Stimulated activated CD4-positive, alpha-beta T cell treated with anti-CD3 and anti-CD28 coated beads, Interleukin-1b, Interleukin-23, amount 100 ng/mL, for 4 hours (primary cell): ENCODE measurements at regions not wholly inside any gene's neighbourhood (a gene's known extent, or its start where the extent isn't known, plus 50 kb on each side); places are given as distances from the start of the nearest gene placed in this dataset.
"Not testable (repeated sequence)": the region's sequence is repeated elsewhere in the genome, so short reads cannot be mapped to it uniquely, and the experiment has no call there.

Source experiments
- DNase-seq, 2 donors: peaks; one replicate each; pipeline ENCODE4 v3.0.0-alpha.2; 2020; ENCODE audit warnings: low read depth in 2 of 2

DNA sequence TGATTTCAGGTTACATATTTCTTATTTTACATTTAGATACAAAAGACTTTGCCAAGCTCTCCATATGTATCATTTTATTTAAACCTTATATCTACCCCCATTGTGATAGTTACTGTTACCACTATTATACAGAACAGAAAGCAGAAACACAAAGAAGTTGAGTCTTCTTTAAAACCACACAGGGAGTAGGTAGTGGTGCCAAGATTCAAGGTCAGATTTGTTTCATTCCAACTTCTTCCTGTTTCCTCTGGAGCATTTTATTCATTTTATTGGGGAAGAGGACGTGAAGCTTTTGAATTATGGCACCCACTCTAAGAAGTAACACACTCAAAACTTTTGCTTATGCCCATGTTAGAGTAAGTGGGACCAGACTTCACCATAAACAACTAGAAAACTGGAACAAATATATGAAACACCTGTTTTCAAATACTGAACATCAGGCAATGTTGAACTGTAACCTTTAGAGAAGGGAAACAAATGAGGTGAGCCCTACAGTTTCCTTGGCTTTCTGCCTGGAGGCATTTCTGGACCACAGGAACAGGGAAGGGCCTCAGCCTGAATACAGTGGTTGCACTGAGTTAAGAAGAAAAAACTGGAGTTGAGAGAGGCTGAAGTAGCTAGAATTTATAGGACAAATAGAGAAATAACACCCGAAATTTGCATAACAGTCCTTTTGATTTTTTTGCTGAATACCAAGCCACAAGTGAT is 160.4 kb upstream of the SSTR1 start:
- DNase-seq = no peak

DNA sequence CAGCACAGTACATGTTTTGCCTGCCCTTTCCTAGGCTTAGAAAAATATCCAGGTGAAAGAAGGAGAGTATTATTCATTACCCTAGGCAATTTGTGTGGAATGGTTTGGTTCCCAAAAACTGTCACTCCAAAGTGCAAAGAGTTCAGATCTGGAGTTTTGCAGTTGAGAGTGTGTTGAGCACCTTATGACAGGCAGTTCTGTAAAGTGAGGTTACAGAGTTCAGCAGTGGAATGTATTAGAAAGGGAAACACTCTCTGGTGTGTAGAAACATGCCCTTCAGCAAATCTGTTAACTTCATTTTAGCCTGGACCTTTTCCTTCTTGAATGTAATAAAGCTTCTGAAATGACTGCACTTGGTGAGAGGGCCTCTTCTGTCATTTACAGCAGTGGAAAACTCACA is 154.0 kb upstream of the SSTR1 start:
- DNase-seq = no peak

GRCh38 chr14:38056270-38056669 is 151.4 kb upstream of the SSTR1 start:
- no peak for DNase-seq

DNA sequence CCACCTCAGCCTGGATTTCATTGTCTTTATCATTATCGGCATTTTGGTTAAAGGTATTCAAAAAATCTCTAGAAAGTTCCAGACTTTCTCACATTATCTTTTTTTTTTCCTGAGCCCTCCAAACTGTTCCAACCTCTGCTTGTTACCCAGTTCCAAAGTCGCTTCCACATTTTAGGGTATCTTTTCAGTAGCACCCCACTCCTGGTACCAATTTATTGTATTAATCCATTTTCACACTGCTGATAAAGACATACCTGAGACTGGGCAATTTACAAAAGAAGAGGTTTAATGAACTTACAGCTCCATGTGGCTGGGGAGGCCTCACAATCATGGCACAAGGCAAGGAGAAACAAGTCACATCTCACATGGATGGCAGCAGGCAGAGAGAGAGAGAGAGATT is 145.5 kb upstream of the SSTR1 start:
- DNase-seq = not testable (repeated sequence)

DNA sequence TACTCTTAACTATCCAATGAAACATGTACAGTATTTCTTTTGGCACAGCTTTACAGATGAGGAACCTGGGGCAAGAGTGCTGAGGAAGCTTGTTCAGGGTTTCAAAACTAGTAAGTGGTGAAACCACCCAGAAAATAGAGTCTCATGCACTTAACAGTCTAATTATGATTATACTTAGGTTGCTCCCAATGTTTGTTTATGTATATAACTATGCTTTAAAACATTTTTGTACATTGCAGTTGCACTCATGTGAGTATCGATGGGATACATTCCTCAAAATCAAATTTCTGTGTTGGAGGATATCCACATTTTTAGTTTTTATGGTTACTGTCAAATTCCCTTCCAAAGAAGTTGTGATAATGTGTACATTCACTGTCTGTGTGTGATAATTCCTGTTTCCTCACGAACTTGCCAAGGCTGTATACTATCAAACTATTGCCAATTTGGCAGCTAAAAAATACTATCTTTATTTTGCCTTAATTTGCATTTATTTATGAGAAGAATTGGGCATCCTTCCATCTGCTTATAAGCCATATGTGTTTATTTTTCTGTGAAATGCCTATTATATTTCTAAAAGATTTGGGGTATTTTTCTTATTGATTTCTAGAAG is 143.9 kb upstream of the SSTR1 start:
- no peak for DNase-seq

- DNase-seq = peak in 1 of 2 donors; percentile 41
Measured at GRCh38 chr14:38065106-38065762, 142.5 kb upstream of the SSTR1 start.

GRCh38 chr14:38070061-38070588 is 137.6 kb upstream of the SSTR1 start:
- no peak for DNase-seq

DNA sequence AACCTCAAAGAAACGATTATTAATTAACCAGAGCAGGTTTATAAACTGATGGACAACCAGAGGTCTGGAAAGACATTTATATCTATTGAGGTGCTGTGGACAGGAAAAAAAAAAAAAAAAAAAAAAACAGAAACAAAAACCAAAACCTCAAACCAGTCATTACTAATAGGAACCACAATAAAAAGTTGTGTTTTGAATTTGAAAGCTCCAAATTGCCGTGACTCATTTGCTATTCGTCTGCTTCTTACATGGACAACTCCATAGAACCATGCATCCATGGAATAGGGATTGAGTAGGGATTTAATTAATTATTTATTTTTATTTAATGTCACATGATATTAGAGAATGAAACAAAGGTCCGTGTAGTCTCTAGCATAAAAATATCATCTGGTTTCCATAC is 134.1 kb upstream of the SSTR1 start:
- no peak for DNase-seq

DNA sequence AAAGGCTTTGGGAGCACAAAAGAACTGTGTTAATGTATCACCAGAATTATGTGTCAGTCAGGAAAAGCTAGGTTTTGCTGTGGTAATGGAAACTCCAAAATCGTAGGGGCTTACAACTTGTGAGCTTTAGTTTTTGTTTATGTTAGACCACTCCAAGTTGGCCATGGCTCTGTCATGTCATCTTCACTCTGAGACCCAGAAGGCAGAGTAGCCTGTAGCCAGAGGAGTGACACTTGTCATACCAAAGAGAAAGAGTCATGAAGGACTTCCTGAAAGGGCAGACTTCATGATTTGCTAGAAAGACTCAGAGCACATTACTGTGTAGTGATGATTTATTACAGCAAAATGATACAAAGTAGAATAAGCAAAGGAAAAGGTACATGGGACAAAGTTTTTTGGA is 133.6 kb upstream of the SSTR1 start:
- no peak for DNase-seq

DNA sequence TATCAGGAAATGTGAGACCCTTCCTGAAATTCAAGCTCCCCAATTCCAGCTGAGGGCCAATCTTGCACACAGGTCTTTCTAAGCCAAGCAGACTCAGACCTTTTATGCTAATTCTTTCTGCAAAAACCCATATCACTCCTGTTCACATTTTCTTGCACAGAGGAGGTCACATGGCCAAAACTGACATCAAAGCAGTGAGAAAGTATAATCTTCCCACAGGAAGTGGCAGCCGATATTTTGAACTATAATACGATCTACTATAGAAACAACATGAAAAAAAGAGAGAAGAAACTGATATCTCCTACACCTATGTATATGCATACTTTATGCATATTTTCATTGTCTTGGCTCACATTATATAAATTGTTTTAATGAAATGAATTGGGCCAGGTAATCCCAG is 132.9 kb upstream of the SSTR1 start:
- no peak for DNase-seq

GRCh38 chr14:38078393-38078792 is 129.3 kb upstream of the SSTR1 start:
- DNase-seq = peak in 1 of 2 donors; percentile 11

GRCh38 chr14:38079268-38079667 is 128.4 kb upstream of the SSTR1 start:
- no peak for DNase-seq

GRCh38 chr14:38079886-38080285 is 127.8 kb upstream of the SSTR1 start:
- no peak for DNase-seq

- no peak for DNase-seq
Measured at GRCh38 chr14:38080696-38081095, 127.0 kb upstream of the SSTR1 start.

DNA sequence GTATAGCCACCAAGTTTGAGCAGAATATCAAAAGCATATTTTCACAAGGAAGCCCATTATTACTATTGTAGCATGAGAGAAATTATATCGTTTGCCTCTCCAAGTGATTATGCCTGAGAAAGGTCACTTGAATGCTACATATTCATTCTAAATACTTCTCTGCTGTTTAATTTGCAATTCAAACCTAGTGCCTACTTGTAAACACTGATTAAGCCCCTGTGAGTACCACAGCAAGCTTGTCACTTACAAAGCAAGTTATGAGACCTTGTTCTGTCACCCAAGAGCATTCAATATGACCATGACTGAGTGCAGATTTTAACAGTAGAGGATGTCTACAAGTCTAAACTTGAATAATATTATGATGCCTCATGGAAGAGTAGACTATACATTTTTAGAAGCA is 124.7 kb upstream of the SSTR1 start:
- no peak for DNase-seq

- no peak for DNase-seq
Measured at GRCh38 chr14:38089123-38089522, 118.6 kb upstream of the SSTR1 start.

- no peak for DNase-seq
Measured at GRCh38 chr14:38090506-38090905, 117.2 kb upstream of the SSTR1 start.

- no peak for DNase-seq
Measured at GRCh38 chr14:38098074-38098836, 109.4 kb upstream of the SSTR1 start.

DNA sequence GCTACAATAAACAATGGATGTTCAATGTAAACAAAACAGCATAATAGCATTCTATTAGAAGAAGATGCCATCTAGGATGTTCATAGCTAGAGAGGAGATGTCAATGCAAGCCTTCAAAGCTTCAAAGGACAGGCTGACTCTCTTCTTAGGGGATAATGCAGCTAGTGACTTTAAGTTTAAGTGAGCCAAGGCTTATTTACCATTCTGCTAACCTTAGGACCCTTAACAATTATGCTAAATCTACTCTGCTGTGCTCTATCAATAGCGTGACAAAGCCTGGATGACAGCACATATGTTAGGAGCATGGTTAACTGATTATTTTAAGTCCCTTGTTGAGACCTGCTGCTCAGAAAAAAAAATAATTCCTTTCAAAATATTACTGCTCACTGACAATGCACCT is 106.0 kb upstream of the SSTR1 start:
- DNase-seq = no peak

DNA sequence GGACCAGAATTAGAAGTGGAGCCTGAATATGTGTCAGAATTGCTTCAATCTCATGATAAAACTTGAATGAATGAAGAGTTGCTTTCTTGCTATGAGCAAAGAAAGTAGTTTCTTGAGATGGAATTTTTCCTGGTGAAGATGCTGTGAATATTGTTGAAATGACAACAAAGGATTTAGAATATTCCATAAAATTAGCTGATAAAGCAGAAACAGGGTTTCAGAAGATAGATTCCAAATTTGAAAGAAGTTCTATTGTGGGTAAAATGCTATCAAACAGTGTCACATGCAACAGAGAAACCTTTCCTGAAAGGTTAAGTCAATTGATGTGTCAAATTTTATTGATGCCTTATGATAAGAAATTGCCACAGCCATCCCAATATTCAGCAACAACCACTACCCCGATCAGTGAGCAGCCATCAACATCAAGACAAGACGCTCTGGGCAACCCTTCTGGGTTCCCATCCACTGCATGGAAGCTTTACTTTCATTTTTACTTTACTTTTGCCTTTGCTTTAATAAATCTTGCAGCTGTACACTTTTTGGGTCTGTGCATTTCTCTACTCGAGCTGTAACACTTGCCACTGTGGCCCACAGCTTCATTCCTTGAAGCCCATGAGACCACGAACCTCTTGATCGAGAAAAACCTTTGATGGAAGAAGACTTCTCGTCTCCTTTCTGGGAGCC is 104.0 kb upstream of the SSTR1 start:
- no peak for DNase-seq

GRCh38 chr14:38105106-38105702 is 102.5 kb upstream of the SSTR1 start:
- DNase-seq = no peak
